MCF 10A (cell line): ENCODE measurements at regions not wholly inside any gene's neighbourhood (a gene's known extent, or its start where the extent isn't known, plus 50 kb on each side); places are given as distances from the start of the nearest gene placed in this dataset.
A peak's percentile ranks its signal among the peaks of the same experiment; 100 is the strongest.

Experiments used
- BruUV-seq: library from RNA; stranded (reverse); fragments of 400-500 nt; replicated peaks from 2 replicates; lab custom pipeline; 2021; lab: Mats Ljungman, UMichigan
- CTCF ChIA-PET: fragments of 300-600 bp; sonication (Branson Sonifier 250); formaldehyde crosslinking; extraction: SDS; loops from one replicate; lab custom pipeline; 2021; ENCODE audit warnings: antibody characterized with exemption, inconsistent platforms; lab: Yijun Ruan, JAX
- POLR2A ChIA-PET: fragments of 300-600, 350-650 bp; sonication (Branson Sonifier 250); formaldehyde crosslinking; extraction: SDS; loops from one replicate; lab custom pipeline; 2020; ENCODE audit warnings: antibody characterized with exemption, inconsistent platforms; lab: Yijun Ruan, JAX
- DNase-seq: peaks from one replicate; pipeline ENCODE4 v3.0.0-alpha.2; 2018; ENCODE audit not compliant: unreplicated experiment
- H3K27ac Mint-ChIP-seq: one replicate; pipeline ENCODE4 v1.8.0; 2022; ENCODE audit warnings: mild to moderate bottlenecking, low read depth, mixed read lengths; ENCODE audit not compliant: unreplicated experiment
- H3K27me3 Mint-ChIP-seq: one replicate; pipeline ENCODE4 v1.8.0; 2022; ENCODE audit warnings: mixed read lengths; ENCODE audit not compliant: insufficient read depth, unreplicated experiment
- H3K36me3 Mint-ChIP-seq: one replicate; pipeline ENCODE4 v1.8.0; 2022; ENCODE audit warnings: mild to moderate bottlenecking, moderate library complexity, mixed read lengths; ENCODE audit not compliant: insufficient read depth, unreplicated experiment
- H3K4me1 Mint-ChIP-seq: one replicate; pipeline ENCODE4 v1.8.0; 2022; ENCODE audit warnings: mixed read lengths; ENCODE audit not compliant: insufficient read depth, unreplicated experiment
- H3K4me3 Mint-ChIP-seq: one replicate; pipeline ENCODE4 v1.8.0; 2022; ENCODE audit warnings: mild to moderate bottlenecking, moderate library complexity, mixed read lengths; ENCODE audit not compliant: unreplicated experiment
- H3K9me3 Mint-ChIP-seq: one replicate; pipeline ENCODE4 v1.8.0; 2022; ENCODE audit warnings: mixed read lengths; ENCODE audit not compliant: unreplicated experiment
- CTCF ChIP-seq: fragments of 200-600 bp; IDR thresholded peaks from one replicate; pipeline ENCODE4 v1.8.0; 2022; ENCODE audit warnings: antibody characterized with exemption, mild to moderate bottlenecking; ENCODE audit not compliant: unreplicated experiment
- intact Hi-C: fragments of 100-400 bp; cut with micrococcal nuclease; formaldehyde crosslinking; loops from 2 replicates; pipeline ENCODE4 v1.14.1; 2022

- TF ChIP-seq CTCF: no peak
- ChIA-PET CTCF (interaction anchor here (0.6 kb wide), 1 partner anchor 822 kb away, joined by 3 read pairs; no protein-coding TSS in a partner anchor), POLR2A (no interaction called here)
- Mint-ChIP-seq H3K27me3 (peaks cover 24% of the 10 kb centered on the region), H3K9me3 (no peaks in the 10 kb centered on the region), H3K36me3 (no peaks in the 10 kb centered on the region), H3K4me3 (no peak overlapping the region), H3K27ac (no peak overlapping the region), H3K4me1 (no peaks in the 10 kb centered on the region)
- DNase-seq: peak; percentile 67
- intact Hi-C loops: no loop called here
- no TSS peak for BruUV-seq
Observed at GRCh38 chr2:199136681-199137080, 321.1 kb downstream of the SATB2 start.

DNA sequence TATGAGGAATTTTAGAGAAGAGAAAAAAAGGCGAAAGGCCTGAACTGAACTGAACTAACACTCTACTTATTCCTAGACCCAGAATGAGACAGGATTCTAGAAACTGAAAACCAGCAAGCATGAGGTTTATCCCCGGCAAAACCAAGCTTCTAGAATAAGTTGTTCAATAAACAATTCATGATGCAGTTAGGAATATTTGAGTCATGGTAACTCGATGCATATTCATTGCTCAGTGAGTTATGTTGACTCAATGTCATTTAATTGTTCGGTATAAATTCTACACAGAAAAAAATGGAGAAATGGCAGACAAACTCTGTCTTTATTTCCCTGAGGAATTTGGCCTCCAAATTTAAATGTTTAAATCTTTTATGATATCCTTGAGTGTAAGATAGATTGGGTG, 321.5 kb downstream of the SATB2 start:
- no TSS peak for BruUV-seq
- TF ChIP-seq CTCF: no peak
- ChIA-PET CTCF (interaction anchor here (0.6 kb wide), 1 partner anchor 821 kb away, joined by 3 read pairs; no protein-coding TSS in a partner anchor), POLR2A (no interaction called here)
- intact Hi-C loops: no loop called here
- no peaks in the 10 kb centered on the region for H3K4me1 Mint-ChIP-seq
- H3K36me3 Mint-ChIP-seq: no peaks in the 10 kb centered on the region
- no peak overlapping the region for H3K4me3 Mint-ChIP-seq
- peaks cover 28% of the 10 kb centered on the region for H3K27me3 Mint-ChIP-seq
- H3K27ac Mint-ChIP-seq: no peak overlapping the region
- H3K9me3 Mint-ChIP-seq: no peaks in the 10 kb centered on the region
- DNase-seq: no peak

DNA sequence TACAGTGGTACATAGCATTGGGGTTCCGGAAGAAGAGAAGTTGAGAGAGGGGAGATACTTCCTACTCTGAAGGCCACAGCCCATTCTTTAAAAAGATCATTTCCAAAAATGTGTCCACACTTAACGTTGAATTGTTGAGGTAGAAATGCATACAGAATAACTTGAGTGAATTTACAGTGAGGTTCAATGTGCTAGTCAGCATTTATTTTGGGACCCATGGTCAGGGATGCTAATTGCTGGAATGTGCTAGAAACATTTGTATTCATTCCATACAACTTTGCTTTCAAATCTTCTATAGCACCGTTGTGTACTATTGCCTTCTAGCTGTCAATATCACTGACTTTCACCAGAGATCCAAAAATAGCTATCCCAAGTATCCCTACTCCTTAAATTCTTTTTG, 325.9 kb downstream of the SATB2 start:
- intact Hi-C loops: no loop called here
- POLR2A ChIA-PET: interaction anchor here (0.7 kb wide), 1 partner anchor 10 kb away, joined by 3 read pairs; no protein-coding TSS in a partner anchor
- Mint-ChIP-seq H3K9me3 (no peaks in the 10 kb centered on the region), H3K4me1 (no peaks in the 10 kb centered on the region), H3K27ac (no peak overlapping the region), H3K36me3 (no peaks in the 10 kb centered on the region), H3K27me3 (peaks cover 31% of the 10 kb centered on the region), H3K4me3 (no peak overlapping the region)
- CTCF ChIA-PET: interaction anchor here (0.6 kb wide), 2 partner anchors 341 to 1497 kb away, joined by 3 read pairs; no protein-coding TSS in a partner anchor
- DNase-seq: no peak
- TF ChIP-seq CTCF: no peak
- no TSS peak for BruUV-seq

DNA sequence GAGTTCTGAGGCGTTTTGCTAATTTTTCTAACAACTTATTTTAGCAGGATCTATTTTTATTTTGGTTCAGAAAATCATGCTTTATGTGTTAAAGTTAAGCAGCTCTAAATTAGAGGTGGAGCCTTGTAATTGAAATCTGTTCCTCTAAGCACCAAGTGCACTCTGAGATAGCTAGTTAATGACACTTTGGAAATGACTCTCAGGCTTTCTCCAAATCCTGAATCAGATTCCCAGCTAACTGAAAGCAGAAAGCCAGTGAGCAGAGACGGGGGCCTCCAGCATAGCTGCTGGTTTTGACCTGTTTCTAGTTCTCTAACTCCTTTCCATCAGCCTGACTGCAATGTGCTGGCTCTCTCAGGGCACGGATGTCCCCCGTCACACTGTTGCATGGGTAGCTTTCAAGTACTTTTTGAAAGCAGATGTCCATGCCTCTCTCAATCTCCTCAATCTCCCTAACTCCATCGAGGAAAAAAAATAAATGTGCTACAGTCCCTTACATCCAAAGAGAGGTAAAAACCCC, 326.5 kb downstream of the SATB2 start:
- peaks cover 31% of the 10 kb centered on the region for H3K27me3 Mint-ChIP-seq
- no peaks in the 10 kb centered on the region for H3K9me3 Mint-ChIP-seq
- ChIA-PET CTCF (interaction anchor here (0.7 kb wide), 1 partner anchor 790 kb away, joined by 3 read pairs; no protein-coding TSS in a partner anchor), POLR2A (no interaction called here)
- H3K4me3 Mint-ChIP-seq: no peak overlapping the region
- H3K27ac Mint-ChIP-seq: no peak overlapping the region
- TF ChIP-seq CTCF: no peak
- no peak for DNase-seq
- no TSS peak for BruUV-seq
- H3K4me1 Mint-ChIP-seq: no peaks in the 10 kb centered on the region
- intact Hi-C loops: no loop called here
- no peaks in the 10 kb centered on the region for H3K36me3 Mint-ChIP-seq
